ENCODE measurements at regions not wholly inside any gene's neighbourhood (a gene's known extent, or its start where the extent isn't known, plus 50 kb on each side); places are given as distances from the start of the nearest gene placed in this dataset.

DNA sequence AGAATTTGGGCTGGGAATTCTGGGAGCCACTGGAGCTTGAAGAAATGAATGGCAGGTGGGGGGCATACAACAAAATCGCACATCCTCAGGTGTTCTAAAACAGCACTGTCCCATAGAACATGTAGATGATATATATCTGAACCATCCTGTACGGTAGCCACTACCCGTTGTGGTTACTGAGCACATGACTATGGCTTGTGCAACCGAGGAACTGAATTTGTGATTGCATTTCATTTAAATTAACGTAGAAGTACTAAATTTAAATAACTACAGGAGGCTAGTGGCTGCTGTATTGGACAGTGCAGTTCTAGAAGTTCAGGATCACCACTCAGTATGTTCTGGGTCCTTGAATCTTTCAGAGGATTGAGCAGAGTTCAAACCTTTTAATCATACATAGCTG is 172.4 kb downstream of the PHETA1 start:
- DNase-seq: no peak

DNA sequence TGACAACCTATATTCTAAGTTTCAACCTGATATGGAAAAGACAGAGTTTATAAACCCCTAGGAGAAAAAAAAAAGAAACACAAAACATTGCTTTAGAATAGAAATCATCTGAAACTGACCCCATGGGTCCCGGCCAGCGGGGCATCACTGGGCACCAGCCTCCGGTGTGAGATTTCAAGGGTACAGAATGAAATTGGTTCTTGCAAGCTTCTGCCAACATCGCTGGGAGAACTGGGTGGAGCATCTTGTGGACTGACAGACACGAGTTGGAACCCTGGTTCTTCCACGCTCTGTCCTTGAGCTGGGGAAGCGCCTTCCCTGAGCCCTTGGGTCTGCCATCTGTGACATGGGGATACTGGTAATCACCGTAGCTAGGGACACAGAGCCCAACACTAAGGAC is 173.6 kb downstream of the PHETA1 start:
- no peak for DNase-seq

DNA sequence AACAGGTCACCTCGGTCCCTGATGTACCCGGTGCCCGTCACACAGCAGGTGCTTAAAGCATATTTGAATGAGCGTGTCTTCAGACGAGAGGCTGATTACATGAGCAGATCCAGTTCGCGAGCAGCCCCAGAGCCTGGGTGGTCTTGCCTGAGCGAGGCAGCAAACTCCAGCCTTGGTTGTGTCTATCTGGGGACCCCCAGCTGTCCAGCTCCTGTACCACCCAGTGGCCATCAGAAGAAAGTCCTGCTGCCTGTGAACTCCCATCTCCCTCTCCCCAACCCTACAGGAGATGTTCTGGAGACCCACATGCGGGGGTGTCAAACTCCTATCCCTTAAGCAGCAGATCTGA is 174.2 kb downstream of the PHETA1 start:
- no peak for DNase-seq

DNA sequence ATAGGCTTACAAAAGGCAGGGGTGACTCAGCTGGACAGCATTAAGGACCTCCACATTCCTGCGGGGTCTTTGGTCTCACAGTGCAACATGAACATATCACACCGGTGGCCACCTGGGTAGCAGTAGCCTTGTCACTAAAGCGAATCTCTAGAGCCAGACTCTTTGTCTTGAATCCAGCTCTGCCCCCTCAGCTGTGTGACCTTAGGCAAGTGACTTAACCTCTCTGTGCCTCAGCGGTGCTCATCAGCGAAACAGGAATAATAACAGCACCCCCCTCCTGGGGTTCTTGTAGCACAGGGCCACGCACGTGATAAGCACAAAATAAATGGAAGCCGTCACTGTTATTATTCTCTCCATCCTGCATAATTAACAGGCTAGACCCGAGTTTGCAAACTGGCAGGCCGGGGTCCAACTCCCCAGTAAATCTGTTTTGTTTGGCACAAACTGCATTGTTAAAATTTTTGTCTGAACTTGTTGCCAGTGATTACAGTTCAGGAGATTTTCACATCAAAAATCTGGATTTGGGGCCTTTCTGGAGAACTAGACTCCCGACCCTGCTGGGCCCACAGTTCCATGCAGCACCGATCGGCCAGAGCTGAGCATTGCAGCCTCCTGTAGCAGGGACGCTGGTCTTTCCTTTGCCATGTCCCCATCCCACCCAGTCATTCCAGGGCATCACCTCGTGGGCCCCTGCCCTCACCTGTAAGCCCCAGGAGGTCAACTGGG is 174.8 kb downstream of the PHETA1 start:
- DNase-seq: no peak

DNA sequence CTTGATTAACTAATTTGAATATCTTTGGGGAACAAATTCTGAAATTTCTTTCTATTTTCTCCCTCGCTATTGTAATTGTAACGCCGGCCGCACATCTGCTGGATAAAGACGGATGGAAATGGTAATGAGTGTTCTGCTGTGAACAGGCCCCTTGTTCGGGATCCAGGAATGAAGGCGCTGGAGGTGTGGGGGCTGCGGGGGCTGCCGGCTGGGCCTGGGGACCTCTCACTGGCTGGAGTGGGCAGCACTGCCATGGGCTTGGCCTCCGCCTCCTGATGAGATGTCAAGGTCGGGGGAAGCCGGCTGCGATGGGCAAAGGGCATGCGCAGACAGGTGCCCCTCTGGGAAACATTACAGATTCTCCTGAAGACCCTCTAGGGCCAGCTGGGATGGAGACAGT is 175.4 kb downstream of the PHETA1 start:
- no peak for DNase-seq

DNA sequence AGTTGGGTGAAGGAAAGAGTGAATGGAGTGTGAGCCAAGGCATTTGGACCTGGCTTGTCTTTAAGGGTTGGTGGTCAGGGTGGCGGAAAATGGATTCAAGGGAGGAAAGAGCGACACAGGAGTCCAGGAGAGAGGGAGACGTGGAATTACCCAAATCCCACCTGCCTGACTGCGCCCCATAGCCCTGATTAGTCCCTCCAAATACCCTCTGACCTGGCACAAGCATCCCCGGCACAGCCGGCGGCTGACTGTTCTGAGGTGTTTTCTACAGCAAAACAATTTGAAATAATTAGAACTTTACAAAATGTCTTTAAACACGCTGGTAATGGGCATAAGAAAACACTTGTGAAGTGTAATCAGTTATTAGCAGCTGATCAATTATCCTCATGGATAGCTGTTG is 175.8 kb downstream of the PHETA1 start:
- no peak for DNase-seq

DNA sequence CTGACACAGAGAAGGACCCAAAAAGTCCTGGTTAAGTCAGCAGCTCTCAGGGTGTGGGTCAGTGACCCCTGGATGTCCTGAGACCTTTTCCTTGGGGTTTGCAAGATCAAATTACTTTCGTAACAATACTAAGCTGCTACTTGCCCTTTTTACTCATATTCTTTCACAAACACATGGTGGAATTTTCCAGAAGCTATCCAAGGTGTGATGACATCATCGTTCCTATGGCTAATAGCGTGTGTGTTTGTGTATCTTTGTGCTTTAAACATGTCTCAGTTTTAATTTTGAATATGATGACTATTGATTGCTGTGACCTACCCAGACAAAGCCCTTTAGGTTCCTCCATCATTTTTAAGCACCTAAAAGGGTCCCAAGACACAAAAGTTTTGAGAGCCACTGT is 176.2 kb downstream of the PHETA1 start:
- DNase-seq: no peak

DNA sequence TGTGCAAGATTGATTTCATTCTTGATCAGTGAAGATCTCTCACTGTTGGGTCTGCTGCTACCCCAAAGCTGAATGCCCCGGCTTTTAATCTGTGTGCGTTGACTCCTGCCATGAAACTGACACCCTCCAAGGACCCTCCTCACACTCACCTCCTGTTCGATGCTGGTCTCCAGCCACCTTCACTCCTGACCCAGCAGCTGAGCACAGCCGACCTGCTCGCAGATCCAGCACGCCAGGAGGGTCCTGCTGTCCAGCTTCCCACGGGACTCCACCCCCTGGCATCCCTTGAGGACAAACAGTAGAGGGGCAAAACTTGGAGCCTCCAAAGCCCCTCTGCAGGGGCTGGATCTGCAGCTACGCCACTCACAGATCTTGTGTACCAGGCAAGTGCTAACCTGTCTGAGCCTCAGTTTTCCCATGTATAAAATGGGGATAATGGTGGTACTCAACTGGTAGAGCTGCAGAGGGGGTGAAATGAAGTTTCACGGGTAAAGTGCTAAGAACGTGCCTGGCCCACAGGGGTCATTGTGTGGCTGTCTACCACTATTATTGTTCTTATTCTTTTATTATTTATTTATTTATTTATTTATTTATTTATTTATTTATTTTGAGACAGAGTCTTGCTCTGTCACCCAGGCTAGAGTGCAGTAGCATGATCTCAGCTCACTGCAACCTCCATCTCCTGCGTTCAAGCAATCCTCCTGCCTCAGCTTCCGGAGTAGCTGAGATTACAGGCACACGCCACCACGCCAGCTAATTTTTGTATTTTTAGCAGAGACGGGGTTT is 178.0 kb downstream of the PHETA1 start:
- no peak for DNase-seq

DNA sequence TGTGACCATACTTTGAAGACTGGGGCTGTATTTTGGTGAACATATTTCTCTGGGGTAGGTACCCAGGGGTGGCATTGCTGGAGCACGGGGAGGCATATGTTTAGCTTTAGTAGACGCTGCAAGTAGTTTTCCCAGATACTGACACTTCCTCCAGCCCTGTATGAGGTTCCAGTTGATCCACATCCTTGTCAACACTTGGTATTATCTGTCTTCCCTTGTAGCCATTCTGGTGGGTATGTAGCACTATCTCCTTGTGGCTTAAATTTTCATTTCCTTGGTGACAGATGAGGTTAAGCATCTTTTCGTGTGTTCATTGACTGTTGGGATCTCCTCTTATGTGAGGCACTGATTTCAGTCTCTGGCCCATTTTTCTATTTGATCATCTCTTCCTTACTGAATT is 179.1 kb downstream of the PHETA1 start:
- no peak for DNase-seq

DNA sequence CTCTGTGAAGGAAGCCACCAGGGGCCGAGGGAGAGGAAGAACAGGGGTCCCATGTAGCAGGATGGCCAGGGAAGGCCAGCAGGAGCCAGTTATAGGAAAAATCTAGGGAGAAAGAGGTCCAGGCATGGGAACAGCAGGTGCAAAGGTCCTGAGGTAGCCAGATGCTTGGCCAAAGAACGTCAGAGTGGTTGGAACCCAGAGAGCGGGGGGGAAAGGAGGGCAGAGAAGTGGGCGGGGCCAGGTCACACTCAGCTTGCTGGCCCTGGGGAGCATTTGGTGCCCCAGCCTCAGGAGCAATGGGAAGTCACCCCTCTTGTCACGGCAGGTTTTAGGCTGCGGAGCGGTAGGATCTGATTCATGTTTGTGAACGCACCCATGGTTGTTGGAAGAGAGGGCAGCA is 180.5 kb downstream of the PHETA1 start:
- DNase-seq: no peak

DNA sequence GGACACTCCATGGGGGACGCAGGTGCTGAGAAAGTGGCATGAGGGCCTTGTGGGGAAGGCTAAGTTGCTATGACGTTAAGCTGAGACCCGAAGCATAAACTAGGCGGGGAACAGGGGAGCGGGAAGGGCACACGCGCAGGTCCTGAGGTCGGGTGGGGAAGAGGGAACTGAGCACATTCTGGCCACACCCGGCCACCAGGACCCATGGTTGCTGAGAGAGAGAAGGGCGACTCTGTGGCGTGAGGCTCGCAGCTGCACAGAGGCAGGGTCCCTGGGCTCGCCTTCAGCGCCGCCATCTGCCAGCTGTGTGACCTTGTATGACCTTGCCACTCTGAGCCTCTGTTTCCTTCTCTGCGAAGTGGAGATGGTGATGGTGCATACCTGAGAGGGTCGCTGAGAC is 182.5 kb downstream of the PHETA1 start:
- DNase-seq: no peak

DNA sequence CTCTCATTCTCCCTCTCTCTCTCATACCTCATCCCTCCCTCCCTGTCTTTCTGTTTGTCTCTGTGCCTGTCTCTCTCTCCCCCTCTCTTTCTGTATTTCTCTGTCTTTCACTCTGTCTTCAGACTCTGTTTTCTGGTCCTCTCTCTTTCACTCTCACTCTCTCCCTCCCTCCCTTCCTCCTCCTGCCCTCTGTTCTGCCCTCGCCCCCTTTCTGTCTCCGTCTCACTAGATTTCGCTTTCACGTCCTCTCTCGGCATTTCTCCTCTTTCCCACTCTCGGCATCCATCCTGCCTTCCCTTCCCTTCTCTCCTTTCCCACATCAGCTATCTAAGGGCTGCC is 183.0 kb downstream of the PHETA1 start:
- no peak for DNase-seq

DNA sequence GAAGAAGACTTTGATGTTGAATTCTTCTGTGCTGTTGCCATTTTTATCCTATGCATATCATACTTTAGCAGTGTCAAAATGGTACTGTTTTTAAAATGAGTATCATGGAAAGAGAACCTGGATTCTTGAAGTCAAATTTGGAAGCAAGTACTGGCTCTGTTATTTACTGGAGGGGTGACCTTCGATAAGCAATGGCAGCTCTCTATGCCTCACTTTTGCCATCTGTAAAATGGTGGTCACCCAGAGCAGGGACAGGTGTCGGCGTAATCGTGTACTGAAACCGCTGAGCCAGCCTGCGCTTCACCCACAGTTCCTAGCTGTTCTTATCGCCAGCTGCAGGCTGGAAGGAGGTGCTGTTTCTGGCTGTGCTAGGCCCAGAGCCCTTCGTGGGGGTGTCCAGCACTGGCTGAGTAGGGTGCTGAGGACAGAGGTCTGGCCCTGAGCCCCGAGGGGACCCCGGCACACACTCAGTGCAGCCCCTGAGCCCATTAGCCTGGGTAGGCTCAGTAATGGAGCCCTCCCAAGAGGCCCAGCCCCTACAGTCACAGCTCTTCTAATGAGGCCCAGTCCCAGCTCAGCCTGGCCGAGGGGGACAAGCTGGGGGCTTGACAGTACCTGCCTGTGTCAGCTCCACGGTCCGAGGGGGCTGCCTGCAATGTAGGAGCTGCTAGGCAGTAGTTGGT is 183.5 kb downstream of the PHETA1 start:
- no peak for DNase-seq

DNA sequence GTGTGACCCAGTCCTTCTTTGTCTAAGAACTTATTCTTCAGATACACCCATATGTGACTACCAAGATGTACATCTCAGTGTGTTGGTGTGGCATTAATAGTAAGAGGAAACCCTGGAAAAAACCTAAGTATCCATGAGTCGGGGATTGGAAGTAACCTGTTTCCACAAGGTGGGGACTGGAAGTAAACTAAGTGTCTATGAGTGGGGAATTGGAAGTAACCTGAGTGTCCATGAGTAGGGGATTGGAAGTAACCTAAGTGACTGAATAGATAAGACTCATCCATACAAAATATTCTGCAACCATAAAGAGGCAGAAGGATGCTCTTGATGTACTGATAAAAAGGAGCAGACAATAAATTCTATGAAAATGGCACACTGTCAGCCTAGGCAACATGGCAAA is 184.7 kb downstream of the PHETA1 start:
- DNase-seq: no peak

DNA sequence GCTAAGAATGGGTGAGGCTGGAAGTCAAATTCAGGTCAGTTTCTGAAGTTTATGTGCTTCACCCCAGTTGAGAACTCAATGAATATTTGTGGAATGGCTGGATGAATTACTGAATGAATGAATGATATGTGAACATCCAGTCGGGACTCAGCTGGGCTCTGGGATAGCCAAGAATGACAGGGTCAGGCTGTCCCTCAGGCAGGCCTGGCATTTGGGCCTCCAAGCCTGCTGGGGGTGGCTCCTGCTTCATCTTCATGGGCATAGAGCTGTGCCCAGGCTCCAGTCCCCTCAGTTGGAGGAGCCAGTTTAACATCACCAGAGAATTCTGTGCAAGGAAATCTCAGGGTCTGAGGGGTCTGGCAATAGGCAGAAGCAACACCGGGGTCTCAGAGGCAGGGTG is 185.8 kb downstream of the PHETA1 start:
- DNase-seq: no peak

DNA sequence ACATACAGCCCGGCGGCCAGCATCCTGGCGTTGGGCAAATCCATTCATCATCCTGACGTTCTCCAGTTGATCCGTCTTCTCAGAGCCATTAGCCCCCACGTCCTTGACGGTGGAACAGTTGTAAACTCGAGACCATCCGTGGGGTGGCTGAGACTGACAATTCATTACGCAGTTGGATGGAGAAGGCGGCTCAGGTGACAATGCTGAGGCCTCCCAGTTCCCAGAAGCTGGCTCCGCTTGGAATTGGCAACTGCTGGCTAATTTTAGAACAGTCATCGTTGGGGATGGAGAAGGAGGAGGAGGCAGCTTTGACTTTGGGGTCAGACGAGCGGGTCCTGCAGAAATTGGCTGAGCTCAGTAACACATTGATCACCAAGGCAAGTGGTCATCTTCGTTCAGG is 186.5 kb downstream of the PHETA1 start:
- DNase-seq: no peak

DNA sequence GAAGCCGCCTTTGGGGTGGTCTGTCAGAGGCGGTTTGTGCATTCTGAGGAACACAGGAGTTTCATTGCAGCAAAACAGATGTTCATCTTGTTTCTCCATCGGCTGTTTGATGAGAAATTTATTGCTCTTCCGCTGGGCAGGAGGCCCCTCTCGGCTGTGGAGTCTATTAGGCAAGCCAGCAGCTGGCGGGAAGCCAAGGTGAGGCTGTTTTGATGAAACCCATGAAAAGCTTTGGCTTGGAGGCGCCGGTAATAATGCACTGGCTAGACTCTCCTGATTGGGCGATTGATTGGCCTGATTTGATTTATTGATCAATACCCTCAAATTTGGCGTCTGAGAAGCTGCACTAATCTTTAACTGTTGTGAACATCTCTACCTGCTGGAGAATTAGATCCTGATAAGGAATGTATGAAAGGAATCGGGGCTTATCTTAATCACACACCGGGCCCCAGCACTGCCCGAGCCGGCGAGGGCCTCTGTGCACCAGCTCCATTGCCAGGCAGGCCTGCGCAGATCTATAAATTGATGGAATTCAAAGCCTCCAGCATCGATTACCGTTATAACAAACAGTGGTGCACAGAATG is 187.7 kb downstream of the PHETA1 start:
- DNase-seq: peak; percentile 82 to 86

DNA sequence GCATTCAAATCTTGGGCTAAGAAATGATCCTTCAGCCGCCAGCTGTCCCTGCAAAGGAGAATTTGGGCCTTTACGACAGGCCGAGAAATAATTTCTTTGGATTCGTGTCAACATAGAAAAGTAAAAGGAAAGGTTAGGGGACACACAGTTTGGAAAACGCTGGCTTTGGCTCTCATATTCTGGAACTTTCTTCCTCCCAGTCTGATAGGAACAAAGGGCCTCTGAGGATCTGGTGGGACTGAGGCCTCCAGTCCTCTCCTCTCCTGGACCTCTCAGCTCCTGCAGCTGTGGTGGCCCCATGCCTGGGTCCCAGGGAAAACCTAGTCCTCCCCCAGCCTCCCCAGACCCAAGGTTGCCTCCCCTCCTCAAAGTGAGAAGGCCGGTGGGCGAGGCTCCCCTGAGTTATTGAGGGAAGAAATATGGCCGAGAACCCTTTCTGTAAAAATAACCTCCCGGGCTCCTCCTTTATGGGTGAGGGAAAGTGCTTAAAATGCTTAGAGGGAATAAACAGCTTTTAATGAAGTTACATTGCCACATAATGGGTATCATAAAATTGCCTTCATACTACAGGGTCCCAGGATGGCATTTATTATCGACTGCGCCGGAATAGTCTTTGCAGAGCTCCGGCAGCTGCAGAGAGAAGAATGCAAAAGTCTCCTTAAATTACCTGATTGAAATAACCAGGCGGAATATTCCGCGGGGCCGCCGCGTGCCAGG is 188.3 kb downstream of the PHETA1 start:
- DNase-seq: no peak

DNA sequence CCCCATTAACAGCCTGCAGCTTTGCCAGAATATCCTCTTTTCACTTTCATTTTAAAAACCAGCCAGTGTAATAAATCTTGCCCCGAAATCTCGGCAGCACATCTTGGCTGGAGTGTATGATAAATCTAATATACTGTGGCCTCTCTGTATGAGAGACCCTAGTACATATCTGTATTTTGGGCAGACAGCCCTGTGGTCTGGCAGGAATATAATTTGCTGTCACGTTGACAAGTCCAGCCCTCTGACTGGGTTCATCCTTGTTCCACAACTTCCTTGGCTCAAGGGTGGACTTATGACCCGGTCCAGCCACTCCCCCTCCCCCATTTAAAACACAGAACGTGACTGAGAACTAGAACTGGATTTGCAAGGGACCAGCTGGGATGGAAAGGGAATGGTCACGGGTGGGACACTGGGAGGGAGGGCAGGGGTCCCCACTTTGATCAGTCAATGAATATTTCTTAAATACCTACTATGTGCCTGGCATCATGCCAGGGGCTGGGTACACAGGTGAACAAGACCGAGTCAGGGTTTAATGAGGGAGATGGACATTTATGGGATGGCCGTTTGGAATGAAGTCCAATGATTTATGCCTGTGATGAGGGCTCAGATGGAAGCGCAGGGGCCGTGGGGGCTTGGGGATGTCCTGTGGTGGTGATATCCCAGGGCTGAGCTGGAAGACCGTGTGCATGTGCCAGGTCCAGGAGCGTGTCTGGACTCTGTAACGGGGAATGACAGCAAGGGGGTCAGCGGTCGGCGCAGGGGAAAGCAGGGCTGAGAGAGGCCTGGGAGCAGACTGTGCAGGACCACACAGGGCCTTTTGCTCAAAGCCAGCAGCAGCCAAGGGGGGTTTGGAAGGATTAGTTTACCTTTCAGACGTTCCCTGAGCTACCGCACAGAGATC is 190.5 kb downstream of the PHETA1 start:
- DNase-seq: peak; percentile 89 to 90

DNA sequence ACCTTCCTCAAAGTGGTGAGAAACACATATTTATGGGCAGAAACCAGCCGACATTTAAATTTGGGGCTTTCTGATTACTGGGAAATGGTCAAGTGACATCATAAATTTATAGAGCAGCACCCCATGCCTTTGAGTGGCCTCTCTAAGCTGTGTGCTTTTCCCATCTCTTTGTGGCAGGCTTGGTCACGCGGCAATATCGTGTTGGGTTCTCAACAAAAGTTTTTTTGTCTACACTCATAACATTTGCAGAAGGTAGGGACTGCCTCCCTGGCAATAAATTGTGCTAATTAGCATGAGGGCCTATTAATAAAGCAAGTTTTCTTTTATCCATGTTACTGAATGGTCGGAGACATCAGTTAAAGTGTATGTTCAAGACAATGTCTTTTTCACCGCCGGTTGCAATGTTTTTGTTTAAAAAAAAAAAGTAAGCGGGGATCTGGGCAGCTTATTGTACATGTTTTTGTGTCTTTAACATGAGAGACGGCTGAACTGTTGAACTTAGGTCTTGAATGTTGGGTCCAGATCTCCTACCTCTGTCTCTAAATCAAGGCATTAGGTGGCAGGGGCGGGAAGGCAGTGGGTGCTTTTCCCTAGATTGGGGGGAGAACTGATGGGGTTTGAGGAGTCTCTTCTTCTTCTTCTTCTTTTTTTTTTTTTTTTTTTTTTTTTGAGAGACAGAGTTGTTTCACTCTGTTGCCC is 193.3 kb downstream of the PHETA1 start:
- no peak for DNase-seq

DNA sequence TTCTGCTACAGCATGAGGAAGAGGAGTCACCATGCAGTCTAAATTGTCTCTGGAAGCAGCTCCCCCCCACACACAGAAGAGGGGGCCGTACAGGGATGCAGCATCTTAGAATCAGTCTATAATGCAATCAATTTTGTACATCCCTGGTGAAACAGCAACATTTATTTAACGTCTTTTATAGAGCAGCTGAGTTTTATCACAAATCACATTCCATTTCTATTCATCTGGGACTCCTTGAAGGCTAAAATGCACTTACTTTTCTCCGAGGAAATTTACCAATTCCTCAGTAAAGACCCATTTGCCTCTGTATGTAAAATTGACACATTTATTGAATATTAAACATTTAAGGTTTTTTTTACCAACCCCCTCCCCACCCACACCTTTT is 193.9 kb downstream of the PHETA1 start:
- DNase-seq: peak; percentile 33 to 45

All from right lung (tissue), 2 donors.